Activated T-cell treated with anti-CD3 and anti-CD28 coated beads for 24 hours (primary cell): ENCODE measurements at regions not wholly inside any gene's neighbourhood (a gene's known extent, or its start where the extent isn't known, plus 50 kb on each side); places are given as distances from the start of the nearest gene placed in this dataset.
"Not testable (repeated sequence)": the region's sequence is repeated elsewhere in the genome, so short reads cannot be mapped to it uniquely, and the experiment has no call there.

Experiments
- DNase-seq: peaks from one replicate; pipeline ENCODE4 v3.0.0-alpha.2; 2020; ENCODE audit warnings: low read depth

- no peak for DNase-seq
Observed at GRCh38 chr4:24208691-24209090, 318.8 kb upstream of the PPARGC1A start.

GRCh38 chr4:24204708-24205107 lies 314.9 kb upstream of the PPARGC1A start:
- DNase-seq: not testable (repeated sequence)

DNA sequence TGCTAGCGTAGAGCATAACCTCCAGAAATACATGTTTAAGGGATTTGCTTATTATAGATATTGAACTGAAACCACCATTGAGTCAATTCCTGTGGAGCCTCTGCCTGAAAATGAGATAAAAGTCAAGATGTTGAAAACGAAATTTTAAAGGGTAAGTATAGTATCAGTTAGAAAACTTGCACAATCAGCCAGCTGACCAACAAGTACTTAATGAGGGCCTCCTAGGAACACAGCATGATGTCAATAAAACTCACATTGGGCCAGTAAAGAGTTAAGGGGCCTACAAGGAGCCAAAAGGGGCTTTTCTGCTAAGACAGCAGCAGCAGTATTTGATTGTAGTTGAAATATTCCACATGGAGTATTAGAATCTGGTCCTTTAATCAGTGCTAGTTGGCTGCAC lies 314.1 kb upstream of the PPARGC1A start:
- DNase-seq: no peak

DNA sequence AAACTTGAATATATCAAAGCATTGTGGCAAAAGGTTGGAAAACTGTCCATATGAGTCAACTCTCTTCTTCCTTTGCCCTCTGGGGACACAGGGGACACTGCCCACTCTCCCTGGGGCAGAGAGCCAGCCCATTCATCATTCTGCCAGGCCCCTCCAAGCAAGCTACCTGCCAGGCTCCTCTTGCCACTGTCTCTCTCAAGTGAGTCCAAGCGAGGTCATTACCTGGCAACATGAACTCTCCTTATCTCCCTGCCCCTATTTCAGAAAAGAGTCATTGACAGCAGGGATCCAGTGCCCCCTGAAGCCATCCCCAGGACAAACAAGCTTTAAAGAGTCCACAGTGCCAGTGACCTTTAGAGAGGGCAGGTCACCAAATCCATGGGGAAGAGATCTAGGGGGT lies 312.7 kb upstream of the PPARGC1A start:
- no peak for DNase-seq

DNA sequence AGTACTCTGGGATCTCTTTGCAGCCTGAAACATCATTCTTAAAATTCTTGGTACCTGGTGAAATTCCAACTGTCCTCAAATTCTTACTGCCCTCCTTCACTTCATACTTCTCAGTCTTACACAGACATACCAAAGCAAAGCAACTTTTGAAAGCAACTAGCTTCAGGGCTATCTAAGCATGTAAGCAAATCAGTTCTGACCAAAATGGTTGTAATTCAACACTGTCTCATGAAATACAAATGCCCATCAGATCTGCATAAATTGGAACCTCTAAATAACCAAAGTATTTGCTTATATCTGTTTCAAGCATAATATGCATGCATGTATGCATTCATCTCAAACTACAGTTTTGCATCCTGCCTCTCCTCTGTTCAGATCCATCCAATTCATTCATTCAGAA lies 308.1 kb upstream of the PPARGC1A start:
- no peak for DNase-seq

GRCh38 chr4:24196785-24197184 lies 306.9 kb upstream of the PPARGC1A start:
- no peak for DNase-seq

DNA sequence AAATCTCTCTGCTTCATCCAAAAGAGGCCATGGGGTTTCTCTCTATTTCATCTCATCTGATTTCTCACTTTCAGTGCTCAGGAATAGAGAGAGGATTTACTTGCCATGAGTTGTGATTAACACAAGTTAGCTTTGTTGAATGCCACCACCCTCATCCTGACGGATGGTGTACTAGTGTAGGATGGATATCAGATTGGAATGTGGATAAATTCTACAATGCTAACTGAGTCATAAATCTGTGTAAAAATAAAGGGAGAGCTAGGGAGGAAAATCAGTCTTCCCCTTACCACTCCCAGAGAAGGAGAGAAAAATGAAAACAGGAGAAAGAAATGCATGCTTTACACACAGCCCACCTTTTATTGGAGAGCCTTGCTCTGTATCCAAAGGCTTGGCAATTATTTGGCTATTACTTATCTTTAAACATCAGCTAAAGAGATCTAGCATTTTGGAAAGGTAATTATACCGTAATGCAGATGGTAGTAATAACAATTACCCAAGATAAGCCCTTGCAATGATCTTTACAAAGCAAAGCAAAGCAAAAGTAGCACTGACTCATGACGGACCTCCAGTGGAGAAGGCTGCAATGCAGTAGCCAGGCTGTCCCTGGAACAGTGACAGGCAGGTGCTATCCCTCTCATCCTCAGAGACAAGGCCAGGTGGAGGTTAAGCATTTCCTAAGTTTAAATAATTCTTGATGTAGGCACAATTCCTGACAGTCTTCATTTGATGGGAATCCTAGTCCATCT lies 306.3 kb upstream of the PPARGC1A start:
- no peak for DNase-seq

GRCh38 chr4:24192018-24192641 lies 302.3 kb upstream of the PPARGC1A start:
- DNase-seq: no peak

- DNase-seq: no peak
Observed at GRCh38 chr4:24190761-24191695, 301.2 kb upstream of the PPARGC1A start.

DNA sequence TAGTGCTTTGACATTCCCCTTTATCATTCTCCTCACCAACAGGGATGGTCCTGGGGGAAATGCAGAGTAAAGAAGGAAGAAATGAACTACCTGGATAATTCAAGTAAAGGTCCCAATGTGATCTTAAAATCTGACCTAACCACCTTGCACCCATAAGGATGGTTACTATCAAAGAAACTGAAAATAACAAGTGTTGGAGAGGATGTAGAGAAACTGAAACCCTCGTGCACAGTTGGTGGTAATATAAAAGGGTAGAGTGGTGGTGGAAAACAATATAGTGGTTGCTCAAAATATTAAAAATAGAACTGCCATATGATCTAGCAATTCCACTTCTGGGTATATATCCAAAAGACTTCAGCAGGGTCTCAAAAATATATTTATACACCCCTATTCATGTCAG lies 298.6 kb upstream of the PPARGC1A start:
- no peak for DNase-seq

DNA sequence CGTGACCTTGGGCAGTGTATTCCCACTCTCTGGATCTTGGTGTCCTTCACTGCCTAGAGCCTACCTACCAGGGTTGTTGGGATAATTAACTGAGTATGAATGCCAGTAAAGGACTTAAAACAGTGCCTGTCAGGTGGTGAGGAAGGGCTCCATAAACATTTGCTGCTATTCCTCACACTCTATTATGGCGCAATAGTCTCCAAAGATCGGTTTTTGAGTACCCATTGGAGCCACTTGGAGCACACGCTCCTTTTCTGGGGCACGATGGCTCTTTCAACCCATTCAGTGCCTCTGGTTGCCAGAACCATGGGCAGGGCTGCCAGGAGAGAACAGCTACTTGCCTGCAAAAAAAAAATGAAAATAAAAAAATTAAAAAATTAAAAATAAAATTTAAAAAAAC lies 296.6 kb upstream of the PPARGC1A start:
- no peak for DNase-seq

DNA sequence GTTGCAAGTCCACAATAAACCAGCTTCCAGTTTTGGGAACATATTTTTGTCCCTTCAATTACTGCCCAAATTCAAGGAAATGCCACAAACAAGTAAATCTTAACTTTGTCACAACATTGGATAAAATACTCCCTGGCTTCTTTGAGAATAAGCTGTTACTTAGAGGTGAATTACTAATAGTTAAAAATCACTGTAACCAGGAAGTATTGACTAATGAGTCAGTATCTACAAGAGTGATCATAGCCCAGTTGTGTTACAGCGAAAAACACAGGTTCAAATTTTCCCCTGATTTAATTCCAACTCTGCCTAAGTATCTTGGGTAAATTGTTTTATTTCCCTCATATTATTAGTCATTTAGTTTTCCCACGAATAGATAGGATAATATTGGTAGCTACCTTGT lies 291.2 kb upstream of the PPARGC1A start:
- DNase-seq: no peak

DNA sequence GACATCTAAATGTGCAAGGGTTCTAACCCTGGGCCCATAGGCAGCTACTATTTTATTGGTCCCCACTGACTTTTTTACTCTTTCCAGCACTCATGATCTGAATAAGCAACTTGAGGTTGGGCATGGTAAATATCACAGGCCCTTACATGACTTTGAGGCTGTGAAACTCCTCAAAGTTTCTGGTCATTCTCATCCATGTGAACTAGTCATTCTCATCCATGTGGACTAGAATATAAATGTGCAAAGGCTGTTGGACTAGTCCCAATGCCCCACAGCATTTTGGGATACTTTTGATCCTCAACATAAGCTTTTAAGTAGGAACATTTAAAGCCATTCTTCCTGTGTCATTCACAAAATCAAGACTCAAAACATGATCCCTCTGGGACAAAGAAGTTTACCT lies 290.7 kb upstream of the PPARGC1A start:
- no peak for DNase-seq

- no peak for DNase-seq
Observed at GRCh38 chr4:24179201-24179840, 289.5 kb upstream of the PPARGC1A start.

- not testable (repeated sequence) for DNase-seq
Observed at GRCh38 chr4:24177443-24177842, 287.6 kb upstream of the PPARGC1A start.

- DNase-seq: no peak
Observed at GRCh38 chr4:24175707-24176106, 285.9 kb upstream of the PPARGC1A start.

DNA sequence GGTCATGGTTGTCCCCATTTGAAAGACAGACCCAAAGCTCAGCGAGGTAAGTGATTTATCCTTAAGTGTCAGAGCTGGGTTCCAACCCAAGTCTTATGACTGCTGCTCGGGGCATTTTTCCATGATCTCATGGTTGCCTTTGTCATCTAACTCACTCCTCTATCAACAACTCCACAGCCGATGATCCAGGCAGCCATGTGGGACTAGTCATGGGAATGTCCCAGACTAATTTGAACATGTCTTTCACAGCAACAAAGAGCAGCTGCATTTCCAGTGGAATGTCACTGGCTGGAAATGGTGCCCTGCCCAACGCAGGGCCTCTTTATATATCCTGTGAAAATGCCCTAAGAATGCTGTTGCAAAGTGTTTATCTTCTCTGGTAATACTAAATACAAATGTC lies 284.8 kb upstream of the PPARGC1A start:
- DNase-seq: no peak

DNA sequence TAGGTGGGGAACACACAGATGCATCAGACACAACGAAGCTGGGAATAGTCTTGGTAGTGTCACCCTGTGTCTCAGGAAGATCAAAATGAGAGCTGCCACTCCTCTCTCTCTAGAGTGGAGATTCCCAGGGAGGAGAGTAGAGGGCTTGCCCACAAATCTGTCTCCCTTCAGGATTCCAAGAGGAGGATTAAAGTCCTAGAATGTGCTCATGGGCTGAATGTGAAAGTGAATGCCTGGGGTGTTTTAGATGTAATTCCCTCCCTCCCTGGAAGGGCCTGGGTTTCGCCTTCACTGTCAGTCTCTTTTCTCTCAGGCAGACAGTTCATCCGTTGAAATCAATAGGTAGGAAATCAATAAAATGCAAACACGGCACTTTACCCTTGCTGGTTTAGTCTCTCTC lies 282.6 kb upstream of the PPARGC1A start:
- no peak for DNase-seq

- DNase-seq: no peak
Observed at GRCh38 chr4:24169956-24170355, 280.1 kb upstream of the PPARGC1A start.

GRCh38 chr4:24168658-24169057 lies 278.8 kb upstream of the PPARGC1A start:
- no peak for DNase-seq

DNA sequence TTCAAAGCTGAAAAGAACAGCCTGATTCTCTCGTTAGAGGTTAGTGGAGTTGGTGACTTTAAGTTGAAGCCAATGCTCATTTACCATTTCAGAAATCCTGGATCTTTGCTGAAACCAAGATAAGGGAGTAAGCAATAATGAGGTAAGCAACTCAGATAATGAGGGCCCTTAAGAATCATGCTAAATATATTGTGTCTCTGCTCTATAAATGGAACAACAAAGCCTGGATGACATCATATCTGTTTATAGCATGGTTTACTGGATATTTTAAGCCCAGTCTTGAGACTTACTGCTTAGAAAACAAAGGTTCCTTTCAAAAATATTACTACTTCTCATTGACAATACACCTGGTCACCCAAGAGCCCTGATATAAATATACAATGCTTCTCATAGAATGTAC lies 276.7 kb upstream of the PPARGC1A start:
- no peak for DNase-seq

GRCh38 chr4:24164797-24165196 lies 274.9 kb upstream of the PPARGC1A start:
- DNase-seq: no peak
